Adrenal gland (tissue), 9 donors: ENCODE measurements at regions not wholly inside any gene's neighbourhood (a gene's known extent, or its start where the extent isn't known, plus 50 kb on each side); places are given as distances from the start of the nearest gene placed in this dataset.
"Not testable (repeated sequence)": the region's sequence is repeated elsewhere in the genome, so short reads cannot be mapped to it uniquely, and the experiment has no call there.

Source experiments
- DNase-seq, 7 donors: peaks; one replicate each; pipeline ENCODE4 v3.0.0-alpha.2; 2019 to 2020
- H3K27ac ChIP-seq, 5 donors: fragments of 200-600 bp; sonication (generic) in 4 of 5; 1 replicate in 3 of 5; 2 replicates in 2 of 5; pipeline versions ENCODE4 v1.5.1 to v1.8.0; 2016 to 2020; ENCODE audit warnings: mild to moderate bottlenecking in 1 of 5
- H3K27me3 ChIP-seq: fragments of 200-600 bp; 2 replicates; pipeline ENCODE4 v1.8.0; 2021
- H3K36me3 ChIP-seq, 2 donors: fragments of 200-600 bp; replicated peaks in 1 of 2; 1 replicate in 1 of 2; 2 replicates in 1 of 2; pipeline versions ENCODE4 v1.5.1 to v1.8.0; 2018 to 2022
- H3K4me1 ChIP-seq, 2 donors: fragments of 200-600 bp; replicated peaks in 1 of 2; 1 replicate in 1 of 2; 2 replicates in 1 of 2; pipeline versions ENCODE4 v1.5.1 to v1.8.0; 2018 to 2021
- H3K4me3 ChIP-seq, 4 donors: fragments of 200-600 bp; sonication (generic) in 3 of 4; one replicate each; pipeline ENCODE4 v1.5.1; 2016 to 2018
- H3K9me3 ChIP-seq, 3 donors: fragments of 200-600 bp; sonication (generic) in 1 of 3; replicated peaks in 1 of 3; 1 replicate in 2 of 3; 2 replicates in 1 of 3; pipeline versions ENCODE4 v1.5.1 to v1.8.0; 2016 to 2021
- POLR2A ChIP-seq, 2 donors: fragments of 450-650 bp; IDR thresholded peaks; one replicate each; pipeline ENCODE4 v1.6.1; 2017; ENCODE audit warnings: antibody characterized with exemption in 2 of 2, mild to moderate bottlenecking in 2 of 2, moderate library complexity in 1 of 2
- WGBS, 4 donors: extraction: QIAGEN DNeasy Blood & Tissue Kit in 2 of 4; methylation state at CpG; one replicate each; pipeline versions ENCODE4 v1.1.5 to v1.1.7; 2013 to 2017; 5-methylcytosine and 5-hydroxymethylcytosine counted together
- intact Hi-C, 2 donors: fragments of 100-400 bp; cut with DNase I; formaldehyde crosslinking; loops; one replicate each; pipeline versions ENCODE4 v1.14.1 to v1.15.0; 2022 to 2023
- TF ChIP-seq, protein P1 (sequence below), 6 experiments: fragments of 450-650 bp in 4 of 6; fragments of 200-600 bp in 2 of 6; sonication (generic) in 1 of 6; IDR thresholded peaks; 1 replicate in 5 of 6; 2 replicates in 1 of 6; pipeline versions ENCODE4 v1.5.1 to v1.8.0; 2016 to 2021; ENCODE audit warnings: antibody characterized with exemption in 6 of 6, mild to moderate bottlenecking in 2 of 6, moderate library complexity in 1 of 6
- donor health status: healthy with polysubstance abuse.
- donor health status: Bipolar disorder and iron deficiency.
- donor health status: DM: yes; HTN: yes; CAD: no.
- donor health status: DM: no; HTN: no; CAD: no.
- donor health status: DM: no; HTN: no; CAD: no.

DNA sequence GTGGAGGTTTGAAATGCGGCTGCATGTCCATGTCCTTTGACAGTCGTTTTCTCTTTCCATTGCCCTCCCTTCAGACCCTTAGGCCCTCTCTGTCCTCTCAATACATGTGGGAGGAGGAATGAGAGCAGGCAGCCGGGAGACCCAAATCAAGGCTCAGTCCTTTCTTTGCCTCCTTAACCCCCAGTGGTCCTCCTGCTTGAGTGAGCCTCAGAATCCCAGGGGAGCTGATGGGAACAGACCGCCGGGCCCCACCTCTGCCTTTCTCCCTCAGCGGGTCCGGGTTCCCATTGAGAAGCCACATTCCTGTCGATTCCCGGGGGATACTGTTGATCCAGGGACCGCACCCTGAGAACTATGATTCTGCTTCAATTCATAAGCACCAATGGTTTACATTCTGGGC lies 77.9 kb upstream of the RFLNA start:
- 88 to 92% (median 90%) methylated on average over 10 of the region's 10 CpGs for WGBS, 4 donors
- H3K27me3 ChIP-seq: no peaks in the 10 kb centered on the region

DNA sequence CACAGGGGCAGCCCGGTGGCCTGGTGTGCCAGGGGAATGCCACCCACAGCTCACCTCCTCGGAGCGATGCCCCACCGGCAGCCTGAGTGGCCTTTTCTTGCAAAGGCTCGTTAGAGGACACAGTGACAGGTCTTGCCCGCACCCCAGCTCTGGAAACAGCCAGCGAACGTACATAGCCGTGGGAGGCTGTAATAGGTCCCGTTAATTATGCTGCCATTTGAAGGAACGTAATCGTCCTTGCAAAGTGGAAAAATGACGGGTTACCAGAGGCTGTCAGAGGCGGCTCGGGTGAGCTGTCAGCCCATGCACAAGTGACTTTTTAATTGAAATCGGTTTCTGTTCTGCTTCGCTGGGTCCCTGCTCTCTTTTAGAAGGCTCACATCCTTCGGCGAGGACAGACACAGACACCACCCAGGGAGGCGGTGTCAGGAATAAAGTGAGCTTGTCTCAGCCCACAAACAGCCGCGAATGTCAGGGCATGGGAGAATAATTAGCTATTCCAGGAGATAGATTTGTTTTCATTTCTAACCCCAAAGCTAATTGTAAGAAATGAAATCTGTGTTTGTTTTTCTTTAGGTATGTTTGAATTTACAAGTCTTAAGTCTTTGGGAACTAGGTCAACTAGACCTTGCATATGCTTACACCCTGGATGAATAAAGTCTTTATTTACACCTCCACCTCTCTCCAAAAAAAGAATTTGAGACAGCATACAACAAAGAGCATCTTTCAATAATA lies 77.2 kb upstream of the RFLNA start:
- H3K4me3 ChIP-seq: no peak overlapping the region
- peaks cover 0 to 5% (median 0%) of the 10 kb centered on the region in 3 donors for H3K9me3 ChIP-seq
- intact Hi-C loops: no loop called here
- H3K4me1 ChIP-seq: peaks cover 0 to 2% of the 10 kb centered on the region in 2 donors
- TF ChIP-seq, protein P1, sequence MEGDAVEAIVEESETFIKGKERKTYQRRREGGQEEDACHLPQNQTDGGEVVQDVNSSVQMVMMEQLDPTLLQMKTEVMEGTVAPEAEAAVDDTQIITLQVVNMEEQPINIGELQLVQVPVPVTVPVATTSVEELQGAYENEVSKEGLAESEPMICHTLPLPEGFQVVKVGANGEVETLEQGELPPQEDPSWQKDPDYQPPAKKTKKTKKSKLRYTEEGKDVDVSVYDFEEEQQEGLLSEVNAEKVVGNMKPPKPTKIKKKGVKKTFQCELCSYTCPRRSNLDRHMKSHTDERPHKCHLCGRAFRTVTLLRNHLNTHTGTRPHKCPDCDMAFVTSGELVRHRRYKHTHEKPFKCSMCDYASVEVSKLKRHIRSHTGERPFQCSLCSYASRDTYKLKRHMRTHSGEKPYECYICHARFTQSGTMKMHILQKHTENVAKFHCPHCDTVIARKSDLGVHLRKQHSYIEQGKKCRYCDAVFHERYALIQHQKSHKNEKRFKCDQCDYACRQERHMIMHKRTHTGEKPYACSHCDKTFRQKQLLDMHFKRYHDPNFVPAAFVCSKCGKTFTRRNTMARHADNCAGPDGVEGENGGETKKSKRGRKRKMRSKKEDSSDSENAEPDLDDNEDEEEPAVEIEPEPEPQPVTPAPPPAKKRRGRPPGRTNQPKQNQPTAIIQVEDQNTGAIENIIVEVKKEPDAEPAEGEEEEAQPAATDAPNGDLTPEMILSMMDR (IDR thresholded peaks at IDR 0.05): no peak
- no peak for TF ChIP-seq POLR2A (IDR thresholded peaks at IDR 0.05)
- no peaks in the 10 kb centered on the region for H3K27me3 ChIP-seq
- no peaks in the 10 kb centered on the region for H3K36me3 ChIP-seq
- DNase-seq: no peak
- WGBS, 4 donors: 49 to 60% (median 55%) methylated on average over 21 to 22 of the region's 22 CpGs
- no peak overlapping the region for H3K27ac ChIP-seq

More for the DNA sequence above, 77.9 kb upstream of the RFLNA start:
- intact Hi-C loops: no loop called here
- TF ChIP-seq, protein P1 (IDR thresholded peaks at IDR 0.05): no peak
- TF ChIP-seq POLR2A (IDR thresholded peaks at IDR 0.05): no peak
- DNase-seq: no peak
- H3K9me3 ChIP-seq: peaks cover 0 to 5% (median 0%) of the 10 kb centered on the region in 3 donors
- no peak overlapping the region for H3K27ac ChIP-seq
- peaks cover 0 to 2% of the 10 kb centered on the region in 2 donors for H3K4me1 ChIP-seq
- H3K4me3 ChIP-seq: no peak overlapping the region
- no peaks in the 10 kb centered on the region for H3K36me3 ChIP-seq

DNA sequence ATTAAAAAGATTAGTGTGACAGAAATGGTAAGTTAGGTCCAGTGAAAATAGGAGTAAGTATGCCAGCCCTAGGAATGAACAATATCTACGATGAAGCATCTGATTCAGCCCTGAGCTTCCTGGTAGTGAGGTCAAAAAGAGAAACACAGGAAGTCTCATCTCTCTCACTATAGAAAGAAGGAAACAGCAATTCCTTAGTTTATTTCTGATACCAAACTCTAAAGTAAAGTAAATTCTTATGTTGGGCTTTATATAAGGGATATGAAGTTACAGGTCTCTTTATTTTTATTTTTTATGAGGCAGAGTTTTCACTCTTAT lies 76.7 kb upstream of the RFLNA start:
- Histone ChIP-seq H3K36me3 (no peaks in the 10 kb centered on the region), H3K27me3 (no peaks in the 10 kb centered on the region), H3K4me1 (peaks cover 0 to 2% of the 10 kb centered on the region in 2 donors), H3K4me3 (no peak overlapping the region), H3K9me3 (peaks cover 0 to 5% (median 0%) of the 10 kb centered on the region in 3 donors), H3K27ac (no peak overlapping the region)
- intact Hi-C loops: no loop called here
- TF ChIP-seq, protein P1 (IDR thresholded peaks at IDR 0.05): no peak
- no peak for TF ChIP-seq POLR2A (IDR thresholded peaks at IDR 0.05)
- WGBS, 4 donors: 52 to 71% (median 55%) methylated on average over 1 of the region's 1 CpG
- DNase-seq: no peak

DNA sequence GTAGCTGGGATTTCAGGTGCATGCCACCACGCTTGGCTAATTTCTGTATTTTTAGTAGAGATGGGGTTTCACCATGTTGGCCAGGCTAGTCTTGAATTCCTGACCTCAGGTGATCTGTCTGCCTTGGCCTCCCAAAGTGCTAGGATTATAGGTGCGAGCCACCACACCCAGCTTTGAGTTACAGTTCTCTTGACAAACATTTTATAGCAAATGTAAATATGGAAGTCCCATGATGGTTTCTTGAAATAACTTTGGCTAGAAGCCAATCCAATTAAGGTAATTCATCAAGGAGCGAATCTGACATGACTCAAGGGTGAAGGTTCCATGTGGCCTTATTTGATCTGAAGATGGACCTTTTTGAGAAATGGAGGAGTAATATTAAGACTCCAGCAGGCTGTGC lies 76.2 kb upstream of the RFLNA start:
- intact Hi-C loops: not testable (repeated sequence)

More for the DNA sequence above, 76.2 kb upstream of the RFLNA start:
- not testable (repeated sequence) for DNase-seq, H3K27ac ChIP-seq, H3K9me3 ChIP-seq, H3K4me1 ChIP-seq, H3K36me3 ChIP-seq, H3K27me3 ChIP-seq, H3K4me3 ChIP-seq
- WGBS, 4 donors: 90 to 96% (median 93%) methylated on average over 3 of the region's 3 CpGs
